ENCODE measurements at regions not wholly inside any gene's neighbourhood (a gene's known extent, or its start where the extent isn't known, plus 50 kb on each side); places are given as distances from the start of the nearest gene placed in this dataset.
"Not testable (repeated sequence)": the region's sequence is repeated elsewhere in the genome, so short reads cannot be mapped to it uniquely, and the experiment has no call there.

DNA sequence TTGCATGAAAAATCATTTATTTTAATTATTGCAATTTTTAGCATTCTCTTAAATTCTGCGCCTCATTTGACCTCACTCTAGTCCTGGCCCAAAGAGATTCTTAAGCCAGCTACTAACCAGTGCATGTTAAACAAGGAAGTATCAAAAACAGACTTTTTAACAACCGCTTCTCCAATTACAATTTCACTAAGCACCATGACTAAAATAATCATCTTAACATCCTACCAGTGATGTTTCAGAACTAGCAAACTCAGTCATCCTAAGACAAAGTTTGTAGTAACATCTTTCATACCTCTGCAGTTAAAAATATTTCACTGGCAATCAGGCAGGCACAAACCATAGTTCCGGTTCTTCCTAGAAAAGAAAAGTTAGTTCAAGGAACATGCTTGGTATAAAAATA lies 75.5 kb upstream of the NEK3 start:
- not testable (repeated sequence) for H3K27me3 ChIP-seq; H3K27ac ChIP-seq; H3K4me3 ChIP-seq; H3K4me1 ChIP-seq; H3K36me3 ChIP-seq; H4K20me1 ChIP-seq; H3K9me3 ChIP-seq (replicated peaks in 1 of 11); H3K9ac ChIP-seq
- H3K4me2 ChIP-seq: peak overlapping the region in 1 of 11 experiments; percentile 30; a peak in 2 of 22 replicates

DNA sequence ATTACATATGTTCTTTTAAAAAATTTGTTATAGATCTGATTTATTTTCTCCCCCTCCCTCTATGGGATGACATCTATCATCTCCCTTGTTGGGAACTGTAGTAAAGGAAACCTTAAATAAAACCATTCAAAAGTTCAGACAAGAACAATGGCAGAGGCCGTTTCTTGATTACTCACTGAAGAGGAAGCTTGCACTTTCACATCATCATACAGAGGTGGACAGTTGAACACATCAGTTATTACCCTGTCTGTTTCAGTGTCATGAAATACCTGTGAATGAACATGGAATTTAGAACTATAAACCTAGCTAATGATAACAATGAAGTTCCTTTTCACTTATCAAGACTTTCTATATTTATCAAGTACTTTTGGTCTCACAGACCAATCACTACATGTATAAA lies 63.7 kb upstream of the NEK3 start:
- H3K9ac ChIP-seq; H4K20me1 ChIP-seq; H3K36me3 ChIP-seq; H3K27ac ChIP-seq; H3K4me1 ChIP-seq; H3K4me3 ChIP-seq; H3K4me2 ChIP-seq; H3K9me3 ChIP-seq (replicated peaks in 1 of 11); H3K27me3 ChIP-seq: not testable (repeated sequence)

DNA sequence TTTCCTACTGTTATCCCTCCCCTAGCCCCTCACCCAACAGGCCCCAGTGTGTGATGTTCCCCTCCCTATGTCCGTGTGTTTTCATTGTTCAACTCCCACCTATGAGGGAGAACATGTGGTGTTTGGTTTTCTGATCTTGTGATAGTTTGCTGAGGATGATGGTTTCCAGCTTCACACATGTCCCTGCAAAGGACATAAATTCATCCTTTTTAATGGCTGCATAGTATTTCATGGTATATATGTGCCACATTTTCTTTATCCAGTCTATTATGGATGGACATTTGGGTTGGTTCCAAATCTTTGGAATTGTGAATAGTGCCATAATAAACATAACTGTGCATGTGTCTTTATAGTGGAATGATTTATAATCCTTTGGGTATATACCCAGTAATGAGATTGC lies 54.5 kb upstream of the NEK3 start:
- not testable (repeated sequence) for H3K27me3 ChIP-seq; H3K4me3 ChIP-seq; H3K4me2 ChIP-seq; H4K20me1 ChIP-seq; H3K27ac ChIP-seq; H3K36me3 ChIP-seq; H3K4me1 ChIP-seq; H3K9ac ChIP-seq; H3K9me3 ChIP-seq (replicated peaks in 1 of 11)

DNA sequence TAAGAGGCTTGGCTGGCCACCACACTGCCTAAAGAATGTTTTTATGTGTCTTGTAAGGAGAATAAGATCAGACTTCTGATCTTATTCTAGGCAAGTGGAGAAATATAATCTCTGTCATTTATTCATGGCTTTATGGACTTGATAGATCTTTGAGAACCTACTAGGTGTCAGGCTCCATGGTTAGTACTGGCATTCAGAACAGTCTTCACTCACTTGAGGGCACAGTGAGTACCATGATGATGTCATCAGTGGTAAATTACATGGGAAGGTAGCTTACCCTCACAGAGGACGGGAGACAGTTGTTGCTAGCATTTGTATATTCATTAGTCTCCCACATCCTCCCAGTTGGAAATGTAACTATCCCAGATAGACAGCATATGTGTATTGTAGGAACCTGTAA lies 53.5 kb upstream of the NEK3 start:
- not testable (repeated sequence) for H3K4me3 ChIP-seq; H3K9me3 ChIP-seq (replicated peaks in 1 of 11); H4K20me1 ChIP-seq; H3K27ac ChIP-seq; H3K27me3 ChIP-seq; H3K9ac ChIP-seq; H3K4me2 ChIP-seq; H3K4me1 ChIP-seq; H3K36me3 ChIP-seq

DNA sequence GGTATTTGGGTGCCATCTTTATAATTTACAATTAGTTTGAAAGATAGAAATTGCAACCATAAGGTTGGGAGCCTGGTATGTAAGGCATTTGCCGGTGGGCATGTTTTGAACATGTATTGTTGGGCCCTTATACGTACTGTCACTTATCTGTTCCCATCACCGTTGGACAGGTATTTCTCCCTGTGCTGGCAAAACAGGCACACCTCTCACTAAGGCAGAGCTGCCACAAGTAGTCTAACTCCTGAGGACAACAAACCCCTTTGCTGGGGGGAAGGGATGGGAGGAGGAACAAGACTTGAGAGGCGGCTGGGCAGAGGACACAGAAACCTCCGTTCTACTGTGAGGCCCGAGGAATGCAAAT lies 52.0 kb upstream of the NEK3 start:
- H3K27ac ChIP-seq; H3K4me3 ChIP-seq; H4K20me1 ChIP-seq; H3K4me1 ChIP-seq; H3K27me3 ChIP-seq; H3K9ac ChIP-seq; H3K36me3 ChIP-seq; H3K4me2 ChIP-seq; H3K9me3 ChIP-seq (replicated peaks in 1 of 11): not testable (repeated sequence)

DNA sequence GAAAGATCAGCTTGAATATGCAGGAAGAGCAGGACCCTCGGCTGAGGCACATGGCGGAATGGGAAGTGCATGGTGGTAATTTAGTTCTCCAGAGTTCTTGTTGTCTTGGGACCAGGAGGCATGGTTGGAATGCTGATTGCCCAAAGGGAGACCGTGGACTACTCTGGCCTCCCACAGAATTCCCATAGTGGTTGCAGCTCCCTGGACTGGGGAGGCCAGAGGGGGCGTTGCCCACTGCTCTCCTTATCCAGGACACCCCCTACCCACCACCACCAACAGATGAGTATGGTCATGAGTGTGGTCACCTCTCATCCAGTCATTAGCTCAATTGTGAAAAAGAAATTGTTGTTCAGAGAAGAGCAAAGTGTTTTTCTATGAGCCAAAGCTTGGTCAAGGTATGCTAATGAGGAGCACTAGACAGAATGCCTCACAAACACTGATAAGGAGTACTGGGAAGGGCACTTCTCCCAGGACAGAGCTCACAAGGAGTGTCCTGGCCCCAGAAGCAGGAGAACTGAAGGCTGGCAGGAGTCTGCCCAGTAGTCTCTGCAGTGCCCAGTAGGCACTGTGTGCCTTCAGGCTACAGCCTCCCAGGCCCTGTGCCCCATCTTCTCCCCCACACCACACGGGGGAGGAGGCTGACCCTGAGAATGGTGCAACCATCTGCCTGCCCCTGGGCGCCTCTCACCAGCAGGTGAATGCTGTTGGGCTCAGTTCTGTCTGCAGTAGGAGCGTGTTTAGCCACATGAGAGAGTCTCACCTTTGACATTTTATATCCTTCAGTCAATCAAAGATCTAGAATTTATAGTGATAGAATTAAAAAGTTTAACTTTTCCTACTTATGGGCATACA lies 51.4 kb upstream of the NEK3 start:
- not testable (repeated sequence) for H3K9ac ChIP-seq; H3K4me3 ChIP-seq; H3K4me2 ChIP-seq; H4K20me1 ChIP-seq; H3K4me1 ChIP-seq; H3K27me3 ChIP-seq; H3K27ac ChIP-seq; H3K9me3 ChIP-seq (replicated peaks in 1 of 11); H3K36me3 ChIP-seq
